SK-N-SH (cell line): ENCODE measurements at regions not wholly inside any gene's neighbourhood (a gene's known extent, or its start where the extent isn't known, plus 50 kb on each side); places are given as distances from the start of the nearest gene placed in this dataset.

ENCODE experiments used
- CTCF ChIA-PET: fragments of 300-600, 350-600 bp; formaldehyde crosslinking; extraction: SDS; loops from one replicate; lab custom pipeline; 2021; lab: Yijun Ruan, JAX
- POLR2A ChIA-PET: fragments of 350-600 bp; sonication (Branson Sonifier 250); formaldehyde crosslinking; extraction: SDS; loops from one replicate; lab custom pipeline; 2020; ENCODE audit warnings: antibody characterized with exemption, inconsistent platforms; lab: Yijun Ruan, JAX
- DNase-seq: peaks from one replicate; pipeline ENCODE4 v3.0.0; 2012
- H2AFZ ChIP-seq: fragments of 200-600 bp; sonication (generic); 2 replicates; pipeline ENCODE4 v1.8.1; 2016; ENCODE audit warnings: antibody characterized with exemption, mild to moderate bottlenecking, low read depth
- H3F3A ChIP-seq: fragments of 200-600 bp; sonication (generic); replicated peaks from 2 replicates; pipeline ENCODE3; 2016; ENCODE audit warnings: antibody characterized with exemption, mild to moderate bottlenecking; ENCODE audit not compliant: insufficient read depth
- H3K27ac ChIP-seq, 2 experiments: fragments of 200-500 bp in 1 of 2; fragments of 200-600 bp in 1 of 2; sonication (Bioruptor generic) in 1 of 2; sonication (generic), shearing (Covaris generic) in 1 of 2; 2 replicates each; pipeline versions ENCODE4 v1.5.1 to v1.6.1; 2014 to 2016; ENCODE audit warnings: low read depth in 2 of 2, inconsistent platforms in 1 of 2, low read length in 1 of 2, mild to moderate bottlenecking in 1 of 2, mixed read lengths in 1 of 2
- H3K27me3 ChIP-seq: fragments of 200-600 bp; sonication (generic), shearing (Covaris generic); 2 replicates; pipeline ENCODE4 v1.6.1; 2016; ENCODE audit warnings: mixed run types; ENCODE audit not compliant: insufficient read depth
- H3K36me3 ChIP-seq, 2 experiments: fragments of 200-500 bp in 1 of 2; fragments of 200-600 bp in 1 of 2; sonication (Bioruptor generic) in 1 of 2; sonication (generic) in 1 of 2; replicated peaks in 1 of 2; 2 replicates each; pipeline versions ENCODE3 to v1.5.1; 2014 to 2016; ENCODE audit warnings: low read length in 1 of 2, mild to moderate bottlenecking in 1 of 2; ENCODE audit not compliant: insufficient read depth in 2 of 2, control insufficient read depth in 1 of 2
- H3K4me1 ChIP-seq, 2 experiments: fragments of 200-500 bp in 1 of 2; fragments of 200-600 bp in 1 of 2; sonication (Bioruptor generic) in 1 of 2; sonication (generic), shearing (Covaris generic) in 1 of 2; 2 replicates each; pipeline versions ENCODE4 v1.5.1 to v1.6.1; 2014 to 2016; ENCODE audit warnings: low read depth in 1 of 2, low read length in 1 of 2, mixed run types in 1 of 2; ENCODE audit not compliant: insufficient read depth in 2 of 2, control insufficient read depth in 1 of 2
- H3K4me2 ChIP-seq: fragments of 200-600 bp; sonication (generic), shearing (Covaris generic); 2 replicates; pipeline ENCODE4 v1.6.1; 2017; ENCODE audit warnings: mixed run types
- H3K4me3 ChIP-seq, 2 experiments: fragments of 200-500 bp in 1 of 2; fragments of 200-600 bp in 1 of 2; sonication (Bioruptor generic) in 1 of 2; sonication (generic), shearing (Covaris generic) in 1 of 2; 2 replicates each; pipeline versions ENCODE4 v1.5.1 to v1.8.1; 2014 to 2016; ENCODE audit warnings: low read depth in 2 of 2, inconsistent platforms in 1 of 2, low read length in 1 of 2, mild to moderate bottlenecking in 1 of 2, mixed read lengths in 1 of 2, moderate library complexity in 1 of 2
- H3K79me2 ChIP-seq: fragments of 200-600 bp; sonication (generic); 2 replicates; pipeline ENCODE4 v1.8.1; 2017; ENCODE audit warnings: mild to moderate bottlenecking; ENCODE audit not compliant: insufficient read depth
- H3K9ac ChIP-seq: fragments of 200-600 bp; sonication (generic); 2 replicates; pipeline ENCODE4 v1.6.1; 2017; ENCODE audit warnings: mixed run types
- H3K9me2 ChIP-seq: fragments of 200-600 bp; sonication (generic); 2 replicates; pipeline ENCODE4 v1.6.1; 2017; ENCODE audit warnings: mixed run types
- H3K9me3 ChIP-seq: fragments of 200-600 bp; sonication (generic); 2 replicates; pipeline ENCODE4 v1.6.1; 2017; ENCODE audit warnings: mixed run types, mild to moderate bottlenecking, moderate library complexity
- H4K20me1 ChIP-seq: fragments of 200-600 bp; sonication (generic); 2 replicates; pipeline ENCODE4 v1.6.1; 2017; ENCODE audit warnings: mild to moderate bottlenecking, mixed run types; ENCODE audit not compliant: insufficient read depth
- CHD2 ChIP-seq: fragments of 150-350 bp; IDR thresholded peaks from 2 replicates; pipeline ENCODE4 v1.6.1; 2018; ENCODE audit warnings: low read length; ENCODE audit not compliant: partially characterized antibody
- EP300 ChIP-seq, 2 experiments: IDR thresholded peaks; 2 replicates each; pipeline versions ENCODE4 v1.4.0 to v1.6.1; 2012; ENCODE audit warnings: borderline replicate concordance in 1 of 2, low read depth in 1 of 2, low read length in 1 of 2
- FOSL2 ChIP-seq: IDR thresholded peaks from 2 replicates; pipeline ENCODE4 v1.4.0; 2012; ENCODE audit warnings: low read depth, mild to moderate bottlenecking, moderate library complexity, borderline replicate concordance
- FOXJ3 ChIP-seq: sonication (generic); formaldehyde crosslinking; IDR thresholded peaks from 2 replicates; pipeline ENCODE4 v1.5.1; 2020; ENCODE audit warnings: mild to moderate bottlenecking, missing genetic modification reagents
- FOXM1 ChIP-seq: IDR thresholded peaks from 2 replicates; pipeline ENCODE4 v1.4.0; 2012; ENCODE audit warnings: low read depth, mild to moderate bottlenecking
- GABPA ChIP-seq: IDR thresholded peaks from 2 replicates; pipeline ENCODE4 v1.4.0; 2012; ENCODE audit warnings: low read depth, mild to moderate bottlenecking
- GATA2 ChIP-seq: sonication (generic); formaldehyde crosslinking; IDR thresholded peaks from 2 replicates; pipeline ENCODE4 v1.5.0; 2020; ENCODE audit warnings: mild to moderate bottlenecking, missing genetic modification reagents
- JUND ChIP-seq: IDR thresholded peaks from 2 replicates; pipeline ENCODE4 v1.4.0; 2012
- MEF2A ChIP-seq: IDR thresholded peaks from 2 replicates; pipeline ENCODE4 v1.4.0; 2012; ENCODE audit warnings: low read depth, borderline replicate concordance
- MXI1 ChIP-seq: IDR thresholded peaks from 2 replicates; pipeline ENCODE4 v1.6.1; 2012; ENCODE audit warnings: mild to moderate bottlenecking, low read depth, low read length, improper control_type of control experiment
- NFIC ChIP-seq: IDR thresholded peaks from 2 replicates; pipeline ENCODE4 v1.4.0; 2012; ENCODE audit warnings: borderline replicate concordance
- RAD21 ChIP-seq: IDR thresholded peaks from 2 replicates; pipeline ENCODE4 v1.6.1; 2012; ENCODE audit warnings: mild to moderate bottlenecking, low read length
- RFX5 ChIP-seq: IDR thresholded peaks from 2 replicates; pipeline ENCODE4 v1.6.1; 2012; ENCODE audit warnings: mild to moderate bottlenecking, improper control_type of control experiment, low read length
- SMC3 ChIP-seq: IDR thresholded peaks from 2 replicates; pipeline ENCODE4 v1.6.1; 2012; ENCODE audit warnings: low read depth, low read length, improper control_type of control experiment
- TAF1 ChIP-seq: IDR thresholded peaks from 2 replicates; pipeline ENCODE4 v1.6.1; 2012; ENCODE audit warnings: low read depth, mild to moderate bottlenecking, low read length, moderate library complexity, borderline replicate concordance
- TCF12 ChIP-seq: IDR thresholded peaks from 2 replicates; pipeline ENCODE4 v1.4.0; 2012
- YY1 ChIP-seq: IDR thresholded peaks from 2 replicates; pipeline ENCODE4 v1.4.0; 2012; ENCODE audit warnings: low read depth, mild to moderate bottlenecking
- WGBS: methylation state at CpG from one replicate; pipeline ENCODE4 v1.1.6; 2017; ENCODE audit warnings: low lambda C conversion rate; 5-methylcytosine and 5-hydroxymethylcytosine counted together
- TF ChIP-seq, protein P1 (sequence below): IDR thresholded peaks from 2 replicates; pipeline ENCODE4; 2012
- TF ChIP-seq, protein P2 (sequence below): fragments of 150-350 bp; IDR thresholded peaks from 2 replicates; pipeline ENCODE4 v1.6.1; 2017; ENCODE audit warnings: antibody characterized with exemption, low read length, low read depth, borderline replicate concordance
- TF ChIP-seq, protein P3 (sequence below): IDR thresholded peaks from 2 replicates; pipeline ENCODE4 v1.4.0; 2012; ENCODE audit warnings: low read depth
- TF ChIP-seq, protein P4 (sequence below): IDR thresholded peaks from 2 replicates; pipeline ENCODE4 v1.4.0; 2012; ENCODE audit warnings: low read depth, borderline replicate concordance
- TF ChIP-seq, protein P5 (sequence below): fragments of 200-600 bp; sonication (generic); IDR thresholded peaks from 2 replicates; pipeline ENCODE4 v1.6.1; 2017; ENCODE audit warnings: antibody characterized with exemption, mild to moderate bottlenecking, moderate library complexity

DNA sequence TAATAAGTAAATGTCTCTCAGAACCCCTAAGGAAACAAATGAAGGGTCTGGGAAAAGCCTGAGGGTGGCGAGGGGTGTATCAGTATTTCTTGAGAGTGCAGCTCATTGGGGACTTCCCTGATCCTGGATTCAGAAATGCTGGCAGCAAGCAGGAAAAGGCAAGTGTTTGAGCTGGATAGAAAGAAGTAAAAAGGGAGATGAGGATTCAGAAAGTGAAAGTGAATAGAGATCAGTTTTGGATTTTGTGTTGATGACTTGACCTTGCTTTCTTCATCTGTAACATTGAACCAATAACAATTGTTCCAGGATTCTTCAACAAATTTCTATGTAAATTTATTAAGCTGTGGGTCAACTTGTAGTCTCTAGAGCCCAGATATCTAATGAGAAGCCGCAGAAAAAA lies 66.9 kb upstream of the CTSC start:
- CTCF ChIA-PET = no interaction called here
- Histone ChIP-seq H4K20me1 (no peaks in the 10 kb centered on the region), H3K36me3 (no peaks in the 10 kb centered on the region), H3K4me1 (peaks cover 0 to 4% of the 10 kb centered on the region in 2 experiments; a peak in 2 of 4 replicates), H3K9ac (peak overlapping the region; percentile 11; the same call in 1 of the 2 replicates), H3K9me3 (no peaks in the 10 kb centered on the region), H3K4me3 (peak overlapping the region; percentile 18 to 21; a peak in 3 of 4 replicates), H3K27ac (peak overlapping the region in 1 of 2 experiments; percentile 36; a peak in 3 of 4 replicates), H3K9me2 (no peaks in the 10 kb centered on the region), H3K27me3 (no peaks in the 10 kb centered on the region), H3K4me2 (peak overlapping the region; percentile 30), H3K79me2 (no peaks in the 10 kb centered on the region), H2AFZ (peak overlapping the region; percentile 48), H3F3A (peaks cover 8% of the 10 kb centered on the region)
- WGBS = 37% methylated on average over 2 of the region's 2 CpGs
- TF ChIP-seq NFIC = no peak
- TF ChIP-seq, protein P1, sequence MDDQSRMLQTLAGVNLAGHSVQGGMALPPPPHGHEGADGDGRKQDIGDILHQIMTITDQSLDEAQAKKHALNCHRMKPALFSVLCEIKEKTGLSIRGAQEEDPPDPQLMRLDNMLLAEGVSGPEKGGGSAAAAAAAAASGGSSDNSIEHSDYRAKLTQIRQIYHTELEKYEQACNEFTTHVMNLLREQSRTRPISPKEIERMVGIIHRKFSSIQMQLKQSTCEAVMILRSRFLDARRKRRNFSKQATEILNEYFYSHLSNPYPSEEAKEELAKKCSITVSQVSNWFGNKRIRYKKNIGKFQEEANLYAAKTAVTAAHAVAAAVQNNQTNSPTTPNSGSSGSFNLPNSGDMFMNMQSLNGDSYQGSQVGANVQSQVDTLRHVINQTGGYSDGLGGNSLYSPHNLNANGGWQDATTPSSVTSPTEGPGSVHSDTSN = no peak
- TF ChIP-seq, protein P2, sequence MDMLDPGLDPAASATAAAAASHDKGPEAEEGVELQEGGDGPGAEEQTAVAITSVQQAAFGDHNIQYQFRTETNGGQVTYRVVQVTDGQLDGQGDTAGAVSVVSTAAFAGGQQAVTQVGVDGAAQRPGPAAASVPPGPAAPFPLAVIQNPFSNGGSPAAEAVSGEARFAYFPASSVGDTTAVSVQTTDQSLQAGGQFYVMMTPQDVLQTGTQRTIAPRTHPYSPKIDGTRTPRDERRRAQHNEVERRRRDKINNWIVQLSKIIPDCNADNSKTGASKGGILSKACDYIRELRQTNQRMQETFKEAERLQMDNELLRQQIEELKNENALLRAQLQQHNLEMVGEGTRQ = no peak
- no peak for TF ChIP-seq RAD21
- no peak for TF ChIP-seq MEF2A
- TF ChIP-seq SMC3 = no peak
- no peak for TF ChIP-seq FOXJ3
- no peak for TF ChIP-seq MXI1
- no peak for TF ChIP-seq TCF12
- TF ChIP-seq GABPA = no peak
- TF ChIP-seq, protein P3, sequence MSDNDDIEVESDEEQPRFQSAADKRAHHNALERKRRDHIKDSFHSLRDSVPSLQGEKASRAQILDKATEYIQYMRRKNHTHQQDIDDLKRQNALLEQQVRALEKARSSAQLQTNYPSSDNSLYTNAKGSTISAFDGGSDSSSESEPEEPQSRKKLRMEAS = no peak
- POLR2A ChIA-PET = no interaction called here
- no peak for DNase-seq

DNA sequence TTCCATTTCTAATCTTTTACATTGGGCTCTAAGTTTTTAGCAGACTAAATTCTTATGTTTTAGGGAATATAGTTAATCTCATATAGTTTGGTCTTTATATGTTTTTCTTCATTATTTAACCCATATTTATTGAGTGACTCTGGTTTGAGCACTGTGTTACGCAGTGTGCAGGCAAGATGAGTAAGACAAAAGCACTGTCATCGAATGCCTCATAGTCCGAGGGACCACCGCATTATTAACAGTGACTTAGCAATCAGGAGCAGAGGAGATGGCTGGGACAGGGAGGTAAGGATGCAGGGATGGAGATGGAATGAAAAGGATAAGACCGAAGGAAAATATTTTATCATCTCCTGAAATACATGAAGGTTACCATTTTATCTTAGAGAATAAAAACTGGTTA lies 65.2 kb upstream of the CTSC start:
- TF ChIP-seq MXI1 (no peak), CHD2 (no peak), EP300 (IDR thresholded peaks at IDR 0.05; ENCODE audit: borderline replicate concordance in 1 of 2, low read depth in 1 of 2, low read length in 1 of 2) (no peak), TCF12 (no peak), SMC3 (no peak), FOXM1 (no peak), FOSL2 (no peak), RFX5 (no peak), YY1 (no peak), NFIC (no peak), JUND (no peak), GATA2 (CRISPR knock-in tag) (no peak), FOXJ3 (no peak), GABPA (no peak), TAF1 (no peak), MEF2A (no peak)
- TF ChIP-seq, protein P4, sequence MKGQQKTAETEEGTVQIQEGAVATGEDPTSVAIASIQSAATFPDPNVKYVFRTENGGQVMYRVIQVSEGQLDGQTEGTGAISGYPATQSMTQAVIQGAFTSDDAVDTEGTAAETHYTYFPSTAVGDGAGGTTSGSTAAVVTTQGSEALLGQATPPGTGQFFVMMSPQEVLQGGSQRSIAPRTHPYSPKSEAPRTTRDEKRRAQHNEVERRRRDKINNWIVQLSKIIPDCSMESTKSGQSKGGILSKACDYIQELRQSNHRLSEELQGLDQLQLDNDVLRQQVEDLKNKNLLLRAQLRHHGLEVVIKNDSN = no peak
- TF ChIP-seq, protein P5, sequence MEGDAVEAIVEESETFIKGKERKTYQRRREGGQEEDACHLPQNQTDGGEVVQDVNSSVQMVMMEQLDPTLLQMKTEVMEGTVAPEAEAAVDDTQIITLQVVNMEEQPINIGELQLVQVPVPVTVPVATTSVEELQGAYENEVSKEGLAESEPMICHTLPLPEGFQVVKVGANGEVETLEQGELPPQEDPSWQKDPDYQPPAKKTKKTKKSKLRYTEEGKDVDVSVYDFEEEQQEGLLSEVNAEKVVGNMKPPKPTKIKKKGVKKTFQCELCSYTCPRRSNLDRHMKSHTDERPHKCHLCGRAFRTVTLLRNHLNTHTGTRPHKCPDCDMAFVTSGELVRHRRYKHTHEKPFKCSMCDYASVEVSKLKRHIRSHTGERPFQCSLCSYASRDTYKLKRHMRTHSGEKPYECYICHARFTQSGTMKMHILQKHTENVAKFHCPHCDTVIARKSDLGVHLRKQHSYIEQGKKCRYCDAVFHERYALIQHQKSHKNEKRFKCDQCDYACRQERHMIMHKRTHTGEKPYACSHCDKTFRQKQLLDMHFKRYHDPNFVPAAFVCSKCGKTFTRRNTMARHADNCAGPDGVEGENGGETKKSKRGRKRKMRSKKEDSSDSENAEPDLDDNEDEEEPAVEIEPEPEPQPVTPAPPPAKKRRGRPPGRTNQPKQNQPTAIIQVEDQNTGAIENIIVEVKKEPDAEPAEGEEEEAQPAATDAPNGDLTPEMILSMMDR = no peak
- ChIA-PET CTCF (no interaction called here), POLR2A (no interaction called here)
- Histone ChIP-seq H3K36me3 (no peaks in the 10 kb centered on the region), H3K4me1 (peaks cover 0 to 4% of the 10 kb centered on the region in 2 experiments; a peak in 2 of 4 replicates), H4K20me1 (no peaks in the 10 kb centered on the region), H3K9me3 (no peaks in the 10 kb centered on the region), H3K27me3 (no peaks in the 10 kb centered on the region), H3K27ac (peak overlapping the region; percentile 64 to 78; a peak in 3 of 4 replicates), H3K9me2 (no peaks in the 10 kb centered on the region), H3K4me2 (peak overlapping the region; percentile 55), H3K4me3 (no peak overlapping the region), H3F3A (peaks cover 17% of the 10 kb centered on the region), H3K79me2 (no peaks in the 10 kb centered on the region), H2AFZ (no peak overlapping the region), H3K9ac (peak overlapping the region; percentile 27; the same call in 1 of the 2 replicates)
- 41% methylated on average over 5 of the region's 5 CpGs for WGBS
- DNase-seq = no peak
